Fibroblast of mammary gland (primary cell): ENCODE measurements at regions not wholly inside any gene's neighbourhood (a gene's known extent, or its start where the extent isn't known, plus 50 kb on each side); places are given as distances from the start of the nearest gene placed in this dataset.

Source experiments
- DNase-seq: peaks from one replicate; pipeline ENCODE4 v3.0.0-alpha.2; 2010; ENCODE audit warnings: low read depth
- H3K4me3 ChIP-seq: 2 replicates; pipeline ENCODE4 v1.5.1; 2011; ENCODE audit warnings: low read depth, mild to moderate bottlenecking, low read length, moderate library complexity; ENCODE audit not compliant: control insufficient read depth
- CTCF ChIP-seq: conservative IDR thresholded peaks from 2 replicates; pipeline ENCODE4 v1.5.1; 2011; ENCODE audit warnings: low read depth, low read length, inconsistent platforms; ENCODE audit not compliant: control insufficient read depth, insufficient read depth

- no peak for DNase-seq
- TF ChIP-seq CTCF: no peak
- H3K4me3 ChIP-seq: no peak overlapping the region
Measured at GRCh38 chr5:89401659-89402058, 518.7 kb upstream of the MEF2C start.

- no peak overlapping the region for H3K4me3 ChIP-seq
- no peak for DNase-seq
- no peak for TF ChIP-seq CTCF
Measured at GRCh38 chr5:89401012-89401411, 518.0 kb upstream of the MEF2C start.

GRCh38 chr5:89399548-89399947 lies 516.6 kb upstream of the MEF2C start:
- DNase-seq: peak; percentile 65
- TF ChIP-seq CTCF: no peak
- no peak overlapping the region for H3K4me3 ChIP-seq

- no peak for TF ChIP-seq CTCF
- peak; percentile 50 for DNase-seq
- no peak overlapping the region for H3K4me3 ChIP-seq
Measured at GRCh38 chr5:89397096-89397495, 514.1 kb upstream of the MEF2C start.

GRCh38 chr5:89396278-89396954 lies 513.4 kb upstream of the MEF2C start:
- no peak overlapping the region for H3K4me3 ChIP-seq
- peak; percentile 40 for DNase-seq
- TF ChIP-seq CTCF: no peak

GRCh38 chr5:89395111-89395510 lies 512.1 kb upstream of the MEF2C start:
- H3K4me3 ChIP-seq: no peak overlapping the region
- no peak for DNase-seq
- TF ChIP-seq CTCF: no peak

- TF ChIP-seq CTCF: no peak
- no peak for DNase-seq
- H3K4me3 ChIP-seq: no peak overlapping the region
Measured at GRCh38 chr5:89388872-89389271, 505.9 kb upstream of the MEF2C start.
